GM06990 (cell line): ENCODE measurements at regions not wholly inside any gene's neighbourhood (a gene's known extent, or its start where the extent isn't known, plus 50 kb on each side); places are given as distances from the start of the nearest gene placed in this dataset.

ENCODE experiments used
- DNase-seq: peaks from one replicate; pipeline ENCODE4 v3.0.0-alpha.2; 2011; ENCODE audit not compliant: insufficient read length; ENCODE audit errors: extremely low read depth
- H3K27me3 ChIP-seq: replicated peaks from 2 replicates; pipeline ENCODE4 v1.6.0; 2011; ENCODE audit warnings: low read length; ENCODE audit not compliant: control insufficient read depth, insufficient read depth
- H3K36me3 ChIP-seq: 2 replicates; pipeline ENCODE4 v1.5.1; 2011; ENCODE audit warnings: low read length; ENCODE audit not compliant: control insufficient read depth, insufficient read depth
- H3K4me3 ChIP-seq: replicated peaks from 2 replicates; pipeline ENCODE4 v1.5.1; 2011; ENCODE audit warnings: low read depth, mild to moderate bottlenecking, control low read depth, low read length
- CTCF ChIP-seq: IDR thresholded peaks from 2 replicates; pipeline ENCODE4 v1.5.1; 2011; ENCODE audit warnings: low read length, control low read depth, mild to moderate bottlenecking, inconsistent platforms; ENCODE audit not compliant: insufficient read depth, poor library complexity, severe bottlenecking

GRCh38 chr18:25935356-25935755, 155.1 kb downstream of the SS18 start:
- no peak for TF ChIP-seq CTCF
- Histone ChIP-seq H3K4me3 (no peak overlapping the region), H3K27me3 (no peaks in the 10 kb centered on the region; the same call in none of the 2 replicates), H3K36me3 (no peaks in the 10 kb centered on the region)
- no peak for DNase-seq

DNA sequence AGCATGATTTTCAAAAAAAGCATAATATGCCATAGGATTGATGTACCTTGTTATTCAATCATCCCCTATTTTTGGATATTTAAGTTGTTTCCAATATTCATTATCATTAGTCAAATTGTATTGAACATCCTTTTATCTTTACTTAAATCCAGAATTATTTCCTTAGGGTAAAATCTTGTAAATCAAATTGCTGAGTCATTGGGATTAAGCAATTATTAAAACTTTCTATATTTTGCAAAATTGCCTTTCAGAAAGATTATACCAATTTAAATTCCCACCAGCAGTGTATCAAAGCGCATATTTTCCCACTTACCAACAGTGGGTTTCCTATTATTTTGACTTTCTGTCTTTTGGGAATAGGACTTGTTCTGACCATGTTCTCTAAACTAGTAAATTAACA, 159.3 kb downstream of the SS18 start:
- no peak for TF ChIP-seq CTCF
- Histone ChIP-seq H3K4me3 (no peak overlapping the region), H3K27me3 (no peaks in the 10 kb centered on the region; the same call in none of the 2 replicates), H3K36me3 (no peaks in the 10 kb centered on the region)
- no peak for DNase-seq

- no peak for TF ChIP-seq CTCF
- Histone ChIP-seq H3K4me3 (no peak overlapping the region), H3K27me3 (no peaks in the 10 kb centered on the region), H3K36me3 (no peaks in the 10 kb centered on the region)
- DNase-seq: no peak
Observed at GRCh38 chr18:25929787-25930186, 160.6 kb downstream of the SS18 start.

GRCh38 chr18:25927830-25928229, 162.6 kb downstream of the SS18 start:
- Histone ChIP-seq H3K36me3 (no peaks in the 10 kb centered on the region), H3K27me3 (no peaks in the 10 kb centered on the region), H3K4me3 (no peak overlapping the region)
- no peak for DNase-seq
- no peak for TF ChIP-seq CTCF

DNA sequence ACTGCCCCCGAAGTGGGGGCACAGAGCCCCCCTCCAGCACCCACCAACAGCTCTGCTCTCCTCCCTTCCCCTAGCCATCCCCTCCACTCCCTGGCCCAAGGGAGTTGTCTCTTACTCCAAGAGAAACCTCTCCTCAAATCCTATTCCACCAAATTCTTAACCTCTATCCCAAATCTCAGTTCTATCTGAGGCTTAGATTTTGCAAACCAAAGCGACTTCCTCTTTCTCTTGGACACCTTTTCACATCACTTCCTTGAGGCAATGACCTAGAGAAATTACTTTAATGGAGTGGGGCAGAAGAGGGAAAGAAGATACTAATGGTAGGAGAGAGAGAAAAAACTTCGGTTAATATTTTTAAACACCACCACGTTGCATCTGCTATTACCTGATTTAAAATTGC, 167.2 kb downstream of the SS18 start:
- no peak overlapping the region for H3K4me3 ChIP-seq
- DNase-seq: no peak
- no peaks in the 10 kb centered on the region for H3K36me3 ChIP-seq
- H3K27me3 ChIP-seq: no peaks in the 10 kb centered on the region
- TF ChIP-seq CTCF: no peak

DNA sequence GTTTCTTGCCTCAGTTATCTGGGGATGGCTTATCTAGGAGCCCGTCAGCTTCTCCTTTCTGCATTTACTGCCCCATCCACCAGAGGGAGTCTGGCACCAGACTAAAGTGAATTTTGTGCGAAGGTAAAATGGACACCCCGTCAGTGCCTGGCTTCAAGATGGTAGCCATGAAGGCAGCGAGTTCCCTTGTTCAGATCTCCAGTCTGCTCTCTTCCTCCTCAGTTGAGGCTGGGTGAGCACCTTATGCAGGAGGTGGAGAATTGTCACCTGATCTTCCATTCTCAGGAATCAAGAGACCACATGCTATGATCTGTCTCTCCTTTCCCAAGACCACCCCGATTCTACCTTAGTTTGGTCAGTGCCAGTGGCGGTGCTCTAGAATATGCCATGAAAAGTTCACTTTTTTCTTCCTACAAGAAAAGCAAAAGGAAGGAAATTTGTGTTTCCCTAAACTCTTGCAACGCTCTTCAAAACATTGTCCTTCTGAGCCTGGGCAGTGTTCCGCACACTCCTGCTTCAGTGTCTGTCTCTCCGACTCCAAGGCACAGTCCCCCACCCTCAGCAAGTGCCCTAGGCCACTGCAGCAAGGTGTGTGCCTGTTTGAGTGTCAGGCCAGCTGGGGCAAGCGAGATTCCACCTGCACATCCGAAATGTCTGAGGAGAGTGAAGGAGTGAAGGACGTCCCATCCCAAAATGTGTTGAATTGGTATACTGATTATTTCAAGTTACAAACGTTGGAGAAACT, 168.6 kb downstream of the SS18 start:
- peak; percentile 80 for TF ChIP-seq CTCF
- no peaks in the 10 kb centered on the region for H3K27me3 ChIP-seq
- H3K4me3 ChIP-seq: no peak overlapping the region
- H3K36me3 ChIP-seq: no peaks in the 10 kb centered on the region
- peak; percentile 14 for DNase-seq
